Skin of body (tissue), 1 donor: ENCODE measurements at regions not wholly inside any gene's neighbourhood (a gene's known extent, or its start where the extent isn't known, plus 50 kb on each side); places are given as distances from the start of the nearest gene placed in this dataset.
"Not testable (repeated sequence)": the region's sequence is repeated elsewhere in the genome, so short reads cannot be mapped to it uniquely, and the experiment has no call there.

Source experiments
- DNase-seq: peaks from one replicate; lab custom pipeline; 2025; lab: John Stamatoyannopoulos, UW

GRCh38 chr15:60257591-60258159 lies 140.1 kb downstream of the ANXA2 start:
- no peak for DNase-seq

DNA sequence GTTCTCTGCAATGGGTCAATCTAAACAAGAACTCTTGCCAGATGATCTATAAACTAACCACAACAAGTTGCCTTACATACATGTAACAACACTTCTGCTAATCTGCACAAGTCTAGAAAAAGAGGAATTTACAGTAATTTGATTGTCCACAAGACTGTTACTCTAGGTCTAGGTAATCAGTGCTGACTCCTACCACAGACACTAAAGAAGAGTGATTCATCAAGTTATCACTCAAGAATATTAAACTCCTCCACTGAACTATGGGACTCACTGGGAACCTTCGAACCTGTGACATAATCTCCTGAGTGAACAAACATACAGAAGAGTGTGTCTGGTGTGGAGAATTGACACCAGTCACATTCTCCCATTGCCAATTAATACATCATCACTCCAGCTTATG lies 138.3 kb downstream of the ANXA2 start:
- no peak for DNase-seq

GRCh38 chr15:60264088-60264487 lies 133.7 kb downstream of the ANXA2 start:
- no peak for DNase-seq

GRCh38 chr15:60264566-60264965 lies 133.2 kb downstream of the ANXA2 start:
- DNase-seq: no peak

DNA sequence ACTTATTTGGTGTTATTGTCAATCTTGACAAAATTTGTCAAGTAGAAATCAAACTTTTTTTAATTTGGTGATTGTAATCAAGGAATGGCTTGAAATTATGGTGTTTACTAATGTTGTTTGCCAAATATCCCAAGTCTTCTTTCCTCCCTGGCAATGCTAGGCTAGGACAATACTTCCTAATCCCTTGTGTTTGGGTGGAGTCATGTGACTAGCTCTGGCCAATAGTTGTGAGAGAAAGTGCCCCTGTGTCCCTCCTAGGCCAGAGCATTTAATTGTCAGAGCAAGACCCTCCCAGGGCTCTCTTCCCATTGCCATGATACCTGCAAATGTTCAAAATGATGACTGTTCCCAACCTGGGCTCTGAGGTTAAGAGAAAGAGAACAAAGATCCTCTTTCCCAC lies 132.7 kb downstream of the ANXA2 start:
- DNase-seq: no peak

- DNase-seq: no peak
Observed at GRCh38 chr15:60272623-60273022, 125.2 kb downstream of the ANXA2 start.

DNA sequence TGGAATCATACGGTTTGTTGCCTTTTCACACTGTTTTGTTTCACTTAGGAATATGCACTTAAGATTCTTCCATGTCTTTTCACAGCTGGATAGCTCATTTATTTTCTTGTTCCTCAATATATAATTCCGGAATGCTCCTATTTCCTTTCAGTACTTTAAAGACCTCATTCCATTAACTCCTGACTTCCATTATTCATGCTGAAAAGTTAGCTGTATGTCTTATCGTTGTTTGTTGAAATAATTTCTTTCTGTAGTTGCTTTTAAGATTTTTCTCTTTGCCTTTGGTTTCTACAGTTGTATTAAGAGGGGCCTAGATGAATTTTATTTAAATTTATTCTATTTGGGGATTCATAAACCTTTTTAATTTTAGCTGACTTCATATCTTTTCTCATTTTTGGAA lies 122.2 kb downstream of the ANXA2 start:
- DNase-seq: no peak

DNA sequence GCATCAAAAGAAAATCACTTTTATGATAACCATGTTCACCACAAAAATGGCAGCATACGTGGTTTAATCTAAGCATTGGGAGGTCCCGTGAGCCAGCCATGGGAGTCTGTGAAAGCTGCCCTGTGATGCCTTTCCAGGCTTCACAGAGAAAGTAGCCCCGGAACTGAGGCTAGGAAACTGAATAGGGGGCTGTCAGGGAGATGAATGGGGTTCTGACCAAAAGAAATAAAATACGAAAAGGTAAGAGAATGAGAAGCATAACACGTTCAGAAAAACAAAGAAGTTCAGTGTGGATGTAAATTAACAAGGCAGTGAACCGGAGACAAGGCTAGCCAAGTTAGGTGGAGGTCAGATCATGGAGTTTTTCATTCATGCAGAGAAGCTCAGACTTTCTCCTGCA lies 118.9 kb downstream of the ANXA2 start:
- no peak for DNase-seq

GRCh38 chr15:60280259-60280658 lies 117.5 kb downstream of the ANXA2 start:
- DNase-seq: no peak

- DNase-seq: no peak
Observed at GRCh38 chr15:60283936-60284335, 113.8 kb downstream of the ANXA2 start.

GRCh38 chr15:60295901-60296300 lies 101.9 kb downstream of the ANXA2 start:
- DNase-seq: not testable (repeated sequence)

DNA sequence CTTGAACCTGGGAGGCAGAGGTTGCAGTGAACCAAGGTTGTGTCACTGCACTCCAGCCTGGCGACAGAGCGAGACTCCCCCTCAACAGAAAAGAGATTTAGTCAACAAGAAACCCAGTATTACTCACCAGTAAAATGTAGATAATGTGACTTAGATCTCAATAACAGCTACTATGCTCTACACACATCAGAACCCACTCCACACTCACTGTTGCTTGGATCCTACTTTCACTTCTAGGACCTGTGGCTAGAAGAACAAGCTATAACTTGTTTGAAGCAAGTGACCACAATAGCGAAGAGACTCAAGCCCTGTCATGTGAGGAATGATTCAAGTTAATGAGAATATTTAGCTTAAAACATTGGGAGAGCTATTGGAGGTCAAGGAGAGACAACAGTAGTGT lies 100.7 kb downstream of the ANXA2 start:
- DNase-seq: no peak
